ENCODE measurements at regions not wholly inside any gene's neighbourhood (a gene's known extent, or its start where the extent isn't known, plus 50 kb on each side); places are given as distances from the start of the nearest gene placed in this dataset.
"Not testable (repeated sequence)": the region's sequence is repeated elsewhere in the genome, so short reads cannot be mapped to it uniquely, and the experiment has no call there.

- no peak for DNase-seq
Measured at GRCh38 chr1:121443001-121443540, 258.3 kb downstream of the SRGAP2C start.

- DNase-seq, result no peak
Measured at GRCh38 chr1:121444096-121444495, 259.3 kb downstream of the SRGAP2C start.

- no peak for DNase-seq
Measured at GRCh38 chr1:121445679-121446078, 260.9 kb downstream of the SRGAP2C start.

- DNase-seq, result not testable (repeated sequence)
Measured at GRCh38 chr1:121447280-121447923, 262.6 kb downstream of the SRGAP2C start.

- DNase-seq, result not testable (repeated sequence)
Measured at GRCh38 chr1:121448064-121448463, 263.3 kb downstream of the SRGAP2C start.

- no peak for DNase-seq
Measured at GRCh38 chr1:121448851-121449250, 264.1 kb downstream of the SRGAP2C start.

GRCh38 chr1:121452484-121452883 lies 267.7 kb downstream of the SRGAP2C start:
- DNase-seq, result no peak

- no peak for DNase-seq
Measured at GRCh38 chr1:121458291-121459048, 273.7 kb downstream of the SRGAP2C start.

GRCh38 chr1:121459235-121459634 lies 274.5 kb downstream of the SRGAP2C start:
- no peak for DNase-seq

GRCh38 chr1:121469395-121469794 lies 284.6 kb downstream of the SRGAP2C start:
- not testable (repeated sequence) for DNase-seq

GRCh38 chr1:121470401-121470800 lies 285.6 kb downstream of the SRGAP2C start:
- DNase-seq, result not testable (repeated sequence)

- DNase-seq, result no peak
Measured at GRCh38 chr1:121471523-121471922, 286.7 kb downstream of the SRGAP2C start.

GRCh38 chr1:121472017-121472416 lies 287.2 kb downstream of the SRGAP2C start:
- no peak for DNase-seq

GRCh38 chr1:121483234-121483633 lies 298.5 kb downstream of the SRGAP2C start:
- DNase-seq, result no peak

GRCh38 chr1:121483961-121484424 lies 299.2 kb downstream of the SRGAP2C start:
- no peak for DNase-seq

- DNase-seq, result not testable (repeated sequence)
Measured at GRCh38 chr1:121494796-121495195, 310.0 kb downstream of the SRGAP2C start.

GRCh38 chr1:121511455-121511854 lies 326.7 kb downstream of the SRGAP2C start:
- not testable (repeated sequence) for DNase-seq

GRCh38 chr1:121511876-121512275 lies 327.1 kb downstream of the SRGAP2C start:
- DNase-seq, result not testable (repeated sequence)

- DNase-seq, result no peak
Measured at GRCh38 chr1:121515235-121515634, 330.5 kb downstream of the SRGAP2C start.

- no peak for DNase-seq
Measured at GRCh38 chr1:121516234-121516967, 331.6 kb downstream of the SRGAP2C start.

- DNase-seq, result no peak
Measured at GRCh38 chr1:121517586-121518230, 332.9 kb downstream of the SRGAP2C start.

GRCh38 chr1:121518726-121519041 lies 333.9 kb downstream of the SRGAP2C start:
- DNase-seq, result no peak
